ENCODE measurements at regions not wholly inside any gene's neighbourhood (a gene's known extent, or its start where the extent isn't known, plus 50 kb on each side); places are given as distances from the start of the nearest gene placed in this dataset.

DNA sequence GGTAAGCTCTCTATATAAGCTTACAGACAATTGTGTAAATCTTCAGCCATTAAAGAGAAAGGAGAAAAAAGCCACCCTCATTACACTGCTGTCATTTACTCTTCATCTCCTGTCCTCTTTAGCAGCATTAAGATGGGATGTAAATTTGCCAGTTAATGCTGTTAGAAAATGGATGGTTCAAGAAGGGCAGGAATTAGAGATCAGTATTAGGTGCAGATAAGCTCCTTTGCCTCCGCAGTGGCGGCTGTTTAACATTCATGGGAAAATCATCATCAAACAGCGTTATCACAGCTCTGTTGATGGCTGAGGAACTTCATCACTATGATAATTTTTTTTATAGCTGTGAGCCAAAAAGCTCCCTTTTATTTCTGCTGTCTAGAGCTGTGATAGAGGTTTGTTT is 61.8 kb upstream of the FAM204A start:
- no peak for TF ChIP-seq CTCF (IDR thresholded peaks at IDR 0.05; ENCODE audit: insufficient read depth, low read length)
- no peak for DNase-seq (ENCODE audit: low read depth)
- no peak overlapping the region for H3K4me3 ChIP-seq (ENCODE audit: low read depth, low read length)

GRCh38 chr10:118401708-118402193 is 59.6 kb upstream of the FAM204A start:
- H3K4me3 ChIP-seq (ENCODE audit: low read depth, low read length), result no peak overlapping the region
- DNase-seq (ENCODE audit: low read depth), result no peak
- TF ChIP-seq CTCF (IDR thresholded peaks at IDR 0.05; ENCODE audit: insufficient read depth, low read length), result no peak

DNA sequence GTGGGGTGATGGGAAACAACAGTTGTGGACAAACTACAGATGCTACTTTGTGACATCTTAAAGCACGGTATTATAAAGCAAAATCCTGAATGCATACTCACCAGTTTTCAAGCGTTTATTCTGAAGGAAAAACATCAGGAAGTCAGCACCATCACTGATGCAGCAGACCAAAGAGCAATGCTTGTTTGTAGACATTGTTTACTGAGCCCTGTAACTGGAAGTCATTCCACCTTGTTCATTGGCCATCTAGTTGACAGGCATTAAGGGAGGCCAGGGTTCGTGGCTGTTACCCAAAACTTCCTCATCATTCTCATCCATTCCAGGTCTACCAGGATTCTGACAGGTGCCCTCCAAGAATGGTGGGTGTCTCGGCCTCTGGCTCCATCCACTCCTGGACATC is 55.3 kb upstream of the FAM204A start:
- no peak for TF ChIP-seq CTCF (IDR thresholded peaks at IDR 0.05; ENCODE audit: insufficient read depth, low read length)
- no peak for DNase-seq (ENCODE audit: low read depth)
- no peak overlapping the region for H3K4me3 ChIP-seq (ENCODE audit: low read depth, low read length)

- no peak for DNase-seq (ENCODE audit: low read depth)
- no peak for TF ChIP-seq CTCF (IDR thresholded peaks at IDR 0.05; ENCODE audit: insufficient read depth, low read length)
- H3K4me3 ChIP-seq (ENCODE audit: low read depth, low read length), result no peak overlapping the region
These were observed 53.8 kb upstream of the FAM204A start for GRCh38 chr10:118395947-118396346.

DNA sequence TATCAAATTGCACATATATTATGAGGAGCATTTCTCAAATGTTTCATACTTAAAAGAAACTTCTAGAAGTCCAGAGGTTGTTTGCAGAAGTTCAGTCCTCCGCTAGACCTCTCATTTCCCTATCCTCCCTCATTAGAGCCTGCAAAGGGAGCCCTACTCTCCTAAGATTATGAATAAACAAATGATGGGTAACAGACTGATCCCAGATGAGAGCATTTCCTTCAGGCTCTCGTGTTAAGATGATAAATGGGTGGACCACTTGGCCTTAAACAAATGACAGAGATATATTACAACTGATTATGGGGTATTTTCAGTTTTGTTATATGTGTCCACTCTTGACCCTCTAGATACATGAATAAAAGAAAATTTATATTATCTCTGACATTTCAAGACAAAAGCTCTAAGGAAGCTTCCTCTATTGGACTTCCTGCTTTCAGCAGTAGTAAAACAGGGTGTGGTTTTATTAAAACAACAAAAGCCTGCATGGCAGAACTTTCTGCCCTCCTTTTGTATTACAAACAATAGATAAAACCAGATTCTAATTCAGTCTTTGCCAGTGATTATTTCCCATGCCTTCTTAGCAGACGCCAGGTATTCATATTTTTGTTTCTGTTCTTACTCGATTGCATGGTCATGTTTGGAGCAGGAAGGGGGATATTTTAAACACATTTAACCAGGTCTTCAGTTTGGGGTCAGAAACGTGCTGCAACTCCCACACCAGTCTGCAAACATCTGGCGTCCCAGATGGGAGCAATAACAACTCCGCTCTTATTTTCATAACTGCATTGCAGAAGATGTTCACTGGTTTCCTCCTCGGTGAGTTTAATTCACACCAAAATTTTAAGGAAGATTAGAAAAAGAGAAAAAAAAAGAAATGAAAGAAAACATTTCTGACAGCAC is 52.4 kb upstream of the FAM204A start:
- DNase-seq (ENCODE audit: low read depth), result no peak
- H3K4me3 ChIP-seq (ENCODE audit: low read depth, low read length), result no peak overlapping the region
- no peak for TF ChIP-seq CTCF (IDR thresholded peaks at IDR 0.05; ENCODE audit: insufficient read depth, low read length)

- TF ChIP-seq CTCF (IDR thresholded peaks at IDR 0.05; ENCODE audit: insufficient read depth, low read length), result no peak
- DNase-seq (ENCODE audit: low read depth), result no peak
- H3K4me3 ChIP-seq (ENCODE audit: low read depth, low read length), result no peak overlapping the region
These were observed 50.6 kb upstream of the FAM204A start for GRCh38 chr10:118392761-118393160.

Data from fibroblast of the aortic adventitia (primary cell).